Fibroblast of pulmonary artery (primary cell): ENCODE measurements at regions not wholly inside any gene's neighbourhood (a gene's known extent, or its start where the extent isn't known, plus 50 kb on each side); places are given as distances from the start of the nearest gene placed in this dataset.

ENCODE experiments used
- DNase-seq: peaks from one replicate; pipeline ENCODE4 v3.0.0-alpha.2; 2010; ENCODE audit warnings: low read depth
- H3K4me3 ChIP-seq: replicated peaks from 2 replicates; pipeline ENCODE4 v1.5.1; 2011; ENCODE audit warnings: low read depth, mild to moderate bottlenecking, control low read depth, low read length, moderate library complexity
- CTCF ChIP-seq: IDR thresholded peaks from 2 replicates; pipeline ENCODE4 v1.5.1; 2011; ENCODE audit warnings: mild to moderate bottlenecking, control low read depth, low read length, inconsistent platforms; ENCODE audit errors: missing control alignments

GRCh38 chr12:59938190-59938962 is 342.5 kb downstream of the SLC16A7 start:
- no peak overlapping the region for H3K4me3 ChIP-seq
- no peak for TF ChIP-seq CTCF
- DNase-seq, result no peak

- no peak for TF ChIP-seq CTCF
- DNase-seq, result no peak
- no peak overlapping the region for H3K4me3 ChIP-seq
These were observed 345.0 kb downstream of the SLC16A7 start for GRCh38 chr12:59940631-59941342.

GRCh38 chr12:59941461-59941860 is 345.6 kb downstream of the SLC16A7 start:
- H3K4me3 ChIP-seq, result no peak overlapping the region
- DNase-seq, result no peak
- no peak for TF ChIP-seq CTCF

- no peak for DNase-seq
- H3K4me3 ChIP-seq, result no peak overlapping the region
- no peak for TF ChIP-seq CTCF
These were observed 348.3 kb downstream of the SLC16A7 start for GRCh38 chr12:59944177-59944576.

DNA sequence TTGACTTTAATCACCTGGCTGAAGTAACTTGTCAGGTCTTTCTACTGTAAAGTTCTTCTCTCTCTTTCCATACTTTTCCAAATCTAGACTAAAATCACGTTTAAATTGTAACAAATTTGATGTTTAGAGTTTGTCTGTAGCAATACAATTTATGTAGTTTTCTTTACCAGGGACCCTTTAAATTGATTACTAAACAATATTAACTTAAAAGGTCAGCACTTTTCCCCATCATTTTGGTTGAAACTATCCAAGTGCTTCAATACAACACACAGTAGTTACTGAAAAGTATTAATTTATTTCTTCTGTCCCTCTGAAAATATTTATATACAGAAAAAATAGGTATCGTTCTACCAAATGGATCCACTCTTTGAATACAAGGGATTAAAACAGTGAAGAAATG is 350.8 kb downstream of the SLC16A7 start:
- TF ChIP-seq CTCF, result no peak
- DNase-seq, result no peak
- H3K4me3 ChIP-seq, result no peak overlapping the region

GRCh38 chr12:59963546-59963945 is 367.7 kb downstream of the SLC16A7 start:
- DNase-seq, result no peak
- no peak for TF ChIP-seq CTCF
- no peak overlapping the region for H3K4me3 ChIP-seq
